GM12892 (cell line): ENCODE measurements at regions not wholly inside any gene's neighbourhood (a gene's known extent, or its start where the extent isn't known, plus 50 kb on each side); places are given as distances from the start of the nearest gene placed in this dataset.

Experiments used
- POLR2A ChIP-seq: IDR thresholded peaks from 2 replicates; pipeline ENCODE4 v1.6.1; 2011; ENCODE audit warnings: low read depth, low read length, control low read depth
- POLR2AphosphoS5 ChIP-seq: IDR thresholded peaks from 2 replicates; pipeline ENCODE4 v1.6.1; 2011; ENCODE audit warnings: low read depth, low read length, control low read depth
- TAF1 ChIP-seq: IDR thresholded peaks from 2 replicates; pipeline ENCODE4 v1.6.1; 2011; ENCODE audit warnings: low read depth, mild to moderate bottlenecking, control low read depth, low read length, borderline replicate concordance

GRCh38 chr3:5567113-5567512, 379.6 kb downstream of the EDEM1 start:
- no peak for TF ChIP-seq TAF1
- TF ChIP-seq POLR2A: no peak
- no peak for TF ChIP-seq POLR2AphosphoS5
